HCT116 (cell line): ENCODE measurements at regions not wholly inside any gene's neighbourhood (a gene's known extent, or its start where the extent isn't known, plus 50 kb on each side); places are given as distances from the start of the nearest gene placed in this dataset.
A peak's percentile ranks its signal among the peaks of the same experiment; 100 is the strongest.
"Not testable (repeated sequence)": the region's sequence is repeated elsewhere in the genome, so short reads cannot be mapped to it uniquely, and the experiment has no call there.

Experiments
- ATAC-seq: fragments of 200-7000 bp; cut with Tn5 transposase; 2 replicates; pipeline ENCODE4 v1.9.1; 2020; ENCODE audit warnings: mild to moderate bottlenecking, moderate library complexity
- BruUV-seq: library from RNA; stranded (reverse); fragments of 400-500 nt; replicated peaks from 2 replicates; lab custom pipeline; 2021; lab: Mats Ljungman, UMichigan
- CTCF ChIA-PET: fragments of 300-600 bp; sonication (Branson Sonifier 250); formaldehyde crosslinking; loops from one replicate; lab custom pipeline; 2021; ENCODE audit warnings: antibody characterized with exemption; lab: Charles Lee
- POLR2A ChIA-PET: fragments of 300-600, 350-600 bp; sonication (Branson Sonifier 250); formaldehyde crosslinking; loops from one replicate; lab custom pipeline; 2021; ENCODE audit warnings: antibody characterized with exemption; lab: Charles Lee
- RAD21 ChIA-PET, 2 experiments: fragments of 300-600 bp; sonication (Branson Sonifier 250); formaldehyde crosslinking; loops; one replicate each; lab custom pipeline; 2023; ENCODE audit warnings: low total read pairs in 2 of 2; ENCODE audit not compliant: uncharacterized antibody in 2 of 2, unreplicated experiment in 2 of 2, low non-redundant PET in 1 of 2; lab: Charles Lee
- DNase-seq: peaks from one replicate; pipeline ENCODE4 v3.0.0-alpha.2; 2010; ENCODE audit warnings: low read depth, low spot score
- H2AFZ ChIP-seq: fragments of 200-600 bp; shearing (Covaris generic), sonication (generic); 2 replicates; pipeline ENCODE4 v1.6.1; 2017; ENCODE audit warnings: low read depth, mixed run types, mixed read lengths, antibody characterized with exemption, low read length; ENCODE audit not compliant: poor library complexity, severe bottlenecking
- H3K27ac ChIP-seq: 2 replicates; pipeline ENCODE4 v1.5.1; 2012; ENCODE audit warnings: low read depth, low read length
- H3K27me3 ChIP-seq: fragments of 200-600 bp; sonication (generic); 2 replicates; pipeline ENCODE4 v1.6.1; 2016; ENCODE audit warnings: mixed run types, low read length, mixed read lengths; ENCODE audit not compliant: insufficient read depth
- H3K36me3 ChIP-seq, 2 experiments: fragments of 200-500 bp in 1 of 2; fragments of 200-600 bp in 1 of 2; sonication (Bioruptor generic) in 1 of 2; sonication (generic) in 1 of 2; 2 replicates each; pipeline versions ENCODE4 v1.5.1 to v1.6.1; 2014 to 2016; ENCODE audit warnings: low read length in 2 of 2, inconsistent platforms in 1 of 2, mixed read lengths in 1 of 2, mixed run types in 1 of 2; ENCODE audit not compliant: insufficient read depth in 2 of 2, control insufficient read depth in 1 of 2
- H3K4me1 ChIP-seq, 2 experiments: fragments of 200-600 bp in 1 of 2; sonication (generic) in 1 of 2; 2 replicates each; pipeline versions ENCODE4 v1.5.1 to v1.6.1; 2012 to 2017; ENCODE audit warnings: low read length in 2 of 2, inconsistent platforms in 1 of 2, mild to moderate bottlenecking in 1 of 2, mixed read lengths in 1 of 2, mixed run types in 1 of 2, moderate library complexity in 1 of 2; ENCODE audit not compliant: insufficient read depth in 2 of 2, control insufficient read depth in 1 of 2
- H3K4me2 ChIP-seq: fragments of 200-600 bp; sonication (generic); 2 replicates; pipeline ENCODE4 v1.6.1; 2017; ENCODE audit warnings: mixed run types, low read length, mixed read lengths
- H3K4me3 ChIP-seq, 2 experiments: fragments of 200-600 bp in 1 of 2; sonication (generic) in 1 of 2; replicated peaks in 1 of 2; 2 replicates each; pipeline ENCODE4 v1.5.1; 2011 to 2016; ENCODE audit warnings: low read length in 2 of 2, control low read depth in 1 of 2, low read depth in 1 of 2, mild to moderate bottlenecking in 1 of 2, mixed read lengths in 1 of 2, mixed run types in 1 of 2
- H3K79me2 ChIP-seq: fragments of 200-600 bp; sonication (generic); 2 replicates; pipeline ENCODE4 v1.6.1; 2017; ENCODE audit warnings: mild to moderate bottlenecking, mixed run types, low read length, moderate library complexity, mixed read lengths; ENCODE audit not compliant: insufficient read depth
- H3K9ac ChIP-seq: fragments of 200-600 bp; sonication (generic); 2 replicates; pipeline ENCODE4 v1.6.1; 2016; ENCODE audit warnings: low read length, mixed read lengths
- H3K9me2 ChIP-seq: fragments of 200-600 bp; sonication (generic), shearing (Covaris generic); 2 replicates; pipeline ENCODE4 v1.6.1; 2017; ENCODE audit warnings: mixed run types, mild to moderate bottlenecking, moderate library complexity; ENCODE audit not compliant: insufficient read depth
- H3K9me3 ChIP-seq, 2 experiments: fragments of 200-500 bp in 1 of 2; fragments of 200-600 bp in 1 of 2; sonication (Bioruptor generic) in 1 of 2; sonication (generic) in 1 of 2; 2 replicates each; pipeline ENCODE4 v1.6.1; 2014 to 2017; ENCODE audit warnings: low read length in 2 of 2, mixed read lengths in 2 of 2, inconsistent platforms in 1 of 2, low read depth in 1 of 2, mild to moderate bottlenecking in 1 of 2, mixed run types in 1 of 2, moderate library complexity in 1 of 2; ENCODE audit not compliant: control insufficient read depth in 1 of 2, insufficient read depth in 1 of 2
- H4K20me1 ChIP-seq: fragments of 200-600 bp; sonication (generic), shearing (Covaris generic); 2 replicates; pipeline ENCODE4 v1.6.1; 2017; ENCODE audit warnings: mixed run types, mild to moderate bottlenecking, moderate library complexity; ENCODE audit not compliant: insufficient read depth
- intact Hi-C: fragments of 100-400 bp; cut with micrococcal nuclease; formaldehyde crosslinking; loops from 2 replicates; pipeline ENCODE4 v1.10.0; 2022
- TF ChIP-seq, protein P1 (sequence below): IDR thresholded peaks from 2 replicates; pipeline ENCODE4 v1.6.1; 2012; ENCODE audit warnings: low read depth

DNA sequence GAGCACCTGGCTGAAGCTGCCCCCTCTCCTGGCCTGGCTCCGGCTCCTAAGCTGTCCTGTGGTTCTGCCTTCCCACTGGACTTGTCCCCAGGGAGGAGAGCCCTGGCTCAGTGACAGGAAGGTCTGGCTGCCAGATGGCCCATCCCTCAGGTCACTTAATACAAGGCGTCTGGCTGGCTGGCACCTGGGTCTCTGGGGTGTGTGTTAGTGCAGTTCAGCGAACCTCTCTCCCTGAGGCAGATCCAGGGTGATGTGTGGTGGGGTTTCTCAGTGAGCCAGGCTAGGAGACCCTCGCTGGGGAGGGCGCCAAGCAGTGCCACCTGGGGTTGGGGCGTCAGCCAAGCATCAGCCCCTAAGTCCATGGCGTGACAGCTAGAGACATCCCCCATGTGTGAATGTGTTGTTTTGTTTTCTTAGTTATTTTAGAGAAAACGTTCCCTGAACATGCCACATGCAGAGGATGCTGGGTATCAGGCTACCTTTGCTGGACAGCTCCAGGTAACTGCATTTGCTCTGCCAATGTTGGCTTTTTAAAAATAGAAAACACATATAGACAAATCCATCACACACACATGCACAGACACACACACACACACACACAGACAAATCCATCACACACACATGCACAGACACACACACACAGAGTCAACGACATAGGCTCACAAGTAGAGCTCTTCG, 56.4 kb upstream of the LRPAP1 start:
- DNase-seq, H3K27me3 ChIP-seq, H3K9ac ChIP-seq, BruUV-seq, H4K20me1 ChIP-seq, CTCF ChIA-PET, H3K79me2 ChIP-seq, H3K9me3 ChIP-seq, H3K4me2 ChIP-seq, ATAC-seq, RAD21 ChIA-PET, H3K4me3 ChIP-seq, H2AFZ ChIP-seq, H3K4me1 ChIP-seq, H3K36me3 ChIP-seq, H3K27ac ChIP-seq, POLR2A ChIA-PET, intact Hi-C loops, H3K9me2 ChIP-seq: not testable (repeated sequence)
- TF ChIP-seq, protein P1, sequence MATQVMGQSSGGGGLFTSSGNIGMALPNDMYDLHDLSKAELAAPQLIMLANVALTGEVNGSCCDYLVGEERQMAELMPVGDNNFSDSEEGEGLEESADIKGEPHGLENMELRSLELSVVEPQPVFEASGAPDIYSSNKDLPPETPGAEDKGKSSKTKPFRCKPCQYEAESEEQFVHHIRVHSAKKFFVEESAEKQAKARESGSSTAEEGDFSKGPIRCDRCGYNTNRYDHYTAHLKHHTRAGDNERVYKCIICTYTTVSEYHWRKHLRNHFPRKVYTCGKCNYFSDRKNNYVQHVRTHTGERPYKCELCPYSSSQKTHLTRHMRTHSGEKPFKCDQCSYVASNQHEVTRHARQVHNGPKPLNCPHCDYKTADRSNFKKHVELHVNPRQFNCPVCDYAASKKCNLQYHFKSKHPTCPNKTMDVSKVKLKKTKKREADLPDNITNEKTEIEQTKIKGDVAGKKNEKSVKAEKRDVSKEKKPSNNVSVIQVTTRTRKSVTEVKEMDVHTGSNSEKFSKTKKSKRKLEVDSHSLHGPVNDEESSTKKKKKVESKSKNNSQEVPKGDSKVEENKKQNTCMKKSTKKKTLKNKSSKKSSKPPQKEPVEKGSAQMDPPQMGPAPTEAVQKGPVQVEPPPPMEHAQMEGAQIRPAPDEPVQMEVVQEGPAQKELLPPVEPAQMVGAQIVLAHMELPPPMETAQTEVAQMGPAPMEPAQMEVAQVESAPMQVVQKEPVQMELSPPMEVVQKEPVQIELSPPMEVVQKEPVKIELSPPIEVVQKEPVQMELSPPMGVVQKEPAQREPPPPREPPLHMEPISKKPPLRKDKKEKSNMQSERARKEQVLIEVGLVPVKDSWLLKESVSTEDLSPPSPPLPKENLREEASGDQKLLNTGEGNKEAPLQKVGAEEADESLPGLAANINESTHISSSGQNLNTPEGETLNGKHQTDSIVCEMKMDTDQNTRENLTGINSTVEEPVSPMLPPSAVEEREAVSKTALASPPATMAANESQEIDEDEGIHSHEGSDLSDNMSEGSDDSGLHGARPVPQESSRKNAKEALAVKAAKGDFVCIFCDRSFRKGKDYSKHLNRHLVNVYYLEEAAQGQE, result peak; percentile 36

DNA sequence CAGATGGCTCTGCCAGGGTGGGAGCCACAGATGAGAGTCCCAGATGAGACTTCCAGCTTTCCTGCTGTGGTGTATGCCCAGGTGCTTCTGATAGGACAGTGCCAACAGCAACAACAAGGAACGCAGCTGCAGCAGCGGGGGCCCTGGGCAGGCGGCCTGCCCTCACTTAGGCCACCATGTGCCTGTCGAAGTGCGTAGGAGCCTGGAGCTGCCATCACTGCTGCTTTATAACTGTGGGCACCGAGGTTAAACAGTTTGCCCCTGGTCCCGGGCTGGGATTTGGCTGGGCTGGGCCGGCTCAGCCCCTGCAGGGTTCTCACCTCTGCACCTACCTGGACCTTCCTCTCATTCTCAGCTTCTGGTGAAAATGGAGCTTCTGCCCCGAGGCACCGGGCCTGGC, 54.4 kb upstream of the LRPAP1 start:
- CTCF ChIA-PET, H2AFZ ChIP-seq, H3K4me2 ChIP-seq, H3K4me3 ChIP-seq, H3K27ac ChIP-seq, DNase-seq, H3K4me1 ChIP-seq, H4K20me1 ChIP-seq, H3K9me3 ChIP-seq, H3K36me3 ChIP-seq, H3K9ac ChIP-seq, ATAC-seq, intact Hi-C loops, H3K27me3 ChIP-seq, RAD21 ChIA-PET, H3K9me2 ChIP-seq, POLR2A ChIA-PET, BruUV-seq, H3K79me2 ChIP-seq: not testable (repeated sequence)

DNA sequence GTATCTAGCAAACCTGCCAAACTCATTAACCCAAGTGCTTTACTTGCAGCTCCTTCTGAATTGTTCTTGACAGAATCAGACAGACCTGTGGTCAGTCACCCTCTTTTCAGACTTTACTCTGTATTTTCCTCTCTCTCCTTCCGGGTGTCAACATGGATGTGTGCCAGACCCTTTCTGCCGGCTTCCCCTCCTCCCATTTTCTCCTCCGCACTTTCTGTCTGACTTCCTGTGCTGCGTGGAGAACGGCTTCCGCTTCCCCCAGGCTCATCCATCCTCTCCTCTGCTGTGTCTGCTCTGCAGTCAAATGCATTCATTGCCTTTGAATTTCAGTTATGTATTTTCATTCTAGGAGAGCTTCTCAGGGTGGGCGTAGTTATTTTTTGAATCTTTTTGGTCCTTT, 53.3 kb upstream of the LRPAP1 start:
- H3K4me3 ChIP-seq, DNase-seq, H3K27ac ChIP-seq, ATAC-seq, H3K9ac ChIP-seq, H3K4me2 ChIP-seq, H4K20me1 ChIP-seq, H3K27me3 ChIP-seq, BruUV-seq, H3K4me1 ChIP-seq, intact Hi-C loops, H2AFZ ChIP-seq, POLR2A ChIA-PET, H3K9me3 ChIP-seq, CTCF ChIA-PET, H3K79me2 ChIP-seq, H3K36me3 ChIP-seq, RAD21 ChIA-PET, H3K9me2 ChIP-seq: not testable (repeated sequence)
